ENCODE measurements at regions not wholly inside any gene's neighbourhood (a gene's known extent, or its start where the extent isn't known, plus 50 kb on each side); places are given as distances from the start of the nearest gene placed in this dataset.

DNA sequence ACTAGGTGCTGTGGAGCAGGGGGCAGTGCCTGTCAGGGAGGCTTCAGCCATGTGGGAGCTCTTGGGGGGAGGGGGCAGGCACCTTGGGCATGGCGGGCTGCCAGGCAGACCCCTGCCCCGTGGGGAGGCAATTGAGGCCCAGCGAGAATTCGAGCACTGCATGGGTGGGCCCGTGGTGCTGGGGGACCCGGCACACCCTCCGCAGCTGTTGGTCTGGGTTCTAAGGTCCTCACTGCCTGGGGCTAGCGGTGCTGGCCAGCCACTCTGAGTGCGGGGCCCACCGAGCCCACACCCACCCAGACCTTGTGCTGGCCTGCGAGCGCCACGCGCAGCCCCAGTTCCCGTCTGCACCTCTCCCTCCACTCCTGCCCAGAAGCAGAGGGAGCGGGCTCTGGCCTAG is 835.5 kb upstream of the CNTN5 start (continued):
- TF ChIP-seq ZNF114 (CRISPR knock-in tag; IDR thresholded peaks at IDR 0.05) (no peak), ZNF331 (CRISPR knock-in tag; IDR thresholded peaks at IDR 0.05; ENCODE audit: low read depth) (no peak), JUNB (IDR thresholded peaks at IDR 0.05; ENCODE audit: unreplicated experiment) (no peak), NANOG (IDR thresholded peaks at IDR 0.05; ENCODE audit: borderline replicate concordance) (no peak), POLR2AphosphoS5 (IDR thresholded peaks at IDR 0.05; ENCODE audit: low read depth) (no peak), STAT1 (IDR thresholded peaks at IDR 0.05; ENCODE audit: unreplicated experiment) (no peak)
- TF ChIP-seq, protein P1, sequence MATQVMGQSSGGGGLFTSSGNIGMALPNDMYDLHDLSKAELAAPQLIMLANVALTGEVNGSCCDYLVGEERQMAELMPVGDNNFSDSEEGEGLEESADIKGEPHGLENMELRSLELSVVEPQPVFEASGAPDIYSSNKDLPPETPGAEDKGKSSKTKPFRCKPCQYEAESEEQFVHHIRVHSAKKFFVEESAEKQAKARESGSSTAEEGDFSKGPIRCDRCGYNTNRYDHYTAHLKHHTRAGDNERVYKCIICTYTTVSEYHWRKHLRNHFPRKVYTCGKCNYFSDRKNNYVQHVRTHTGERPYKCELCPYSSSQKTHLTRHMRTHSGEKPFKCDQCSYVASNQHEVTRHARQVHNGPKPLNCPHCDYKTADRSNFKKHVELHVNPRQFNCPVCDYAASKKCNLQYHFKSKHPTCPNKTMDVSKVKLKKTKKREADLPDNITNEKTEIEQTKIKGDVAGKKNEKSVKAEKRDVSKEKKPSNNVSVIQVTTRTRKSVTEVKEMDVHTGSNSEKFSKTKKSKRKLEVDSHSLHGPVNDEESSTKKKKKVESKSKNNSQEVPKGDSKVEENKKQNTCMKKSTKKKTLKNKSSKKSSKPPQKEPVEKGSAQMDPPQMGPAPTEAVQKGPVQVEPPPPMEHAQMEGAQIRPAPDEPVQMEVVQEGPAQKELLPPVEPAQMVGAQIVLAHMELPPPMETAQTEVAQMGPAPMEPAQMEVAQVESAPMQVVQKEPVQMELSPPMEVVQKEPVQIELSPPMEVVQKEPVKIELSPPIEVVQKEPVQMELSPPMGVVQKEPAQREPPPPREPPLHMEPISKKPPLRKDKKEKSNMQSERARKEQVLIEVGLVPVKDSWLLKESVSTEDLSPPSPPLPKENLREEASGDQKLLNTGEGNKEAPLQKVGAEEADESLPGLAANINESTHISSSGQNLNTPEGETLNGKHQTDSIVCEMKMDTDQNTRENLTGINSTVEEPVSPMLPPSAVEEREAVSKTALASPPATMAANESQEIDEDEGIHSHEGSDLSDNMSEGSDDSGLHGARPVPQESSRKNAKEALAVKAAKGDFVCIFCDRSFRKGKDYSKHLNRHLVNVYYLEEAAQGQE (IDR thresholded peaks at IDR 0.05; ENCODE audit: unreplicated experiment), result no peak

DNA sequence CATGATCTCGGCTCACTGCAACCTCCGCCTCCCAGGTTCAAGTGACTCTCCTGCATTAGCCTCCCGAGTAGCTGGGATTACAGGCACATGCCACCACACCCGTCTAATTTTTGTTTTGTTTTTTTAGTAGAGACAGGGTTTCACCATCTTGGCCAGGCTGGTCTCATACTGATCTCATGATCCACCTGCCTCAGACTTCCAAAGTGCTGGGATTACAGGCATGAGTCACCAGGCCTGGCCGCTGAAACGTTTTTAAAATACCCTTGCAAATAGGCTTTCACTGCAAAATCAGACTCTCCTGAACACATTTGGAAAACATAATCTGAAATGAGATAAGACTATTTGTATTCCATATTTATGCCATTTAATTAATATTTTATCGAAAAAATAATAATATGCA is 826.1 kb upstream of the CNTN5 start:
- TF ChIP-seq JUNB (IDR thresholded peaks at IDR 0.05; ENCODE audit: unreplicated experiment) (no peak), ZNF331 (CRISPR knock-in tag; IDR thresholded peaks at IDR 0.05; ENCODE audit: low read depth) (no peak), ZNF114 (CRISPR knock-in tag; IDR thresholded peaks at IDR 0.05) (no peak)
- H3K27me3 Mint-ChIP-seq (ENCODE audit: insufficient read depth, low read depth, poor library complexity), result no peaks in the 10 kb centered on the region
- ATAC-seq, result no peak
- H3K36me3 ChIP-seq (ENCODE audit: insufficient read depth), result no peaks in the 10 kb centered on the region
- no peak overlapping the region for H3K4me3 ChIP-seq
- H3K4me2 ChIP-seq, result no peak overlapping the region
- DNase-seq (ENCODE audit: low spot score), result no peak
- H3K4me1 ChIP-seq (ENCODE audit: insufficient read depth), result no peaks in the 10 kb centered on the region
- no peaks in the 10 kb centered on the region for H3K9me2 ChIP-seq (ENCODE audit: insufficient read depth)
- no peaks in the 10 kb centered on the region for H3K36me3 Mint-ChIP-seq (ENCODE audit: low read depth)
- H3K27ac Mint-ChIP-seq, result no peak overlapping the region
- no peaks in the 10 kb centered on the region for H3K9me3 Mint-ChIP-seq
- H3K27me3 ChIP-seq (ENCODE audit: insufficient read depth), result no peaks in the 10 kb centered on the region
- no peak overlapping the region for H2AFZ ChIP-seq
- H3F3A ChIP-seq (replicated peaks; ENCODE audit: low read depth), result no peaks in the 10 kb centered on the region
- no peak overlapping the region for H3K4me3 Mint-ChIP-seq
- no peak overlapping the region for H3K27ac ChIP-seq (ENCODE audit: low read depth)
- no peaks in the 10 kb centered on the region for H3K4me1 Mint-ChIP-seq
- no peaks in the 10 kb centered on the region for H3K79me2 ChIP-seq (replicated peaks; ENCODE audit: insufficient read depth)
- H4K20me1 ChIP-seq (replicated peaks; ENCODE audit: insufficient read depth), result no peaks in the 10 kb centered on the region

DNA sequence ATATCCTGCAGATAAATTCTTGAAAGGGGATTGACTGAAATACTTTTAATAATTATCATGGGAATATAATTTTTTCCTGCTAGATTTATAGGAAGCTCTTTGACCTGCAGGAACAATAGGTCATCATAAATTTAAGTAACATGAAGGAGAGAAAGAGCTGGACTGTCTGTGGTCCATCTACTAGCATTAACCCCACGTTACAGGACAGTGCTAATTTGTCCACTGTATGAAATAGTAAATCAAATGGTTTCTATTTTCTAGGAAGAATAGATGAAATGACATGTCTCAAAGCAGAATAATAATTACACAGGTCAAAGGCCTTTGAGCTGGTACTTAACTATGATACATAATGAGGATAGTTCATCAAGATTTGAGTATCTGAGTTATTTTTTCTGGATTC is 825.4 kb upstream of the CNTN5 start:
- H4K20me1 ChIP-seq (replicated peaks; ENCODE audit: insufficient read depth), result no peaks in the 10 kb centered on the region
- no peak overlapping the region for H3K4me3 Mint-ChIP-seq
- H3K4me1 ChIP-seq (ENCODE audit: insufficient read depth), result no peaks in the 10 kb centered on the region
- DNase-seq (ENCODE audit: low spot score), result no peak
- H3K27me3 ChIP-seq (ENCODE audit: insufficient read depth), result no peaks in the 10 kb centered on the region
- H3K27ac ChIP-seq (ENCODE audit: low read depth), result no peak overlapping the region
- no peak overlapping the region for H2AFZ ChIP-seq
- no peaks in the 10 kb centered on the region for H3K4me1 Mint-ChIP-seq
- no peaks in the 10 kb centered on the region for H3F3A ChIP-seq (replicated peaks; ENCODE audit: low read depth)
- no peak for ATAC-seq
- H3K36me3 Mint-ChIP-seq (ENCODE audit: low read depth), result no peaks in the 10 kb centered on the region
- H3K9me2 ChIP-seq (ENCODE audit: insufficient read depth), result no peaks in the 10 kb centered on the region
- H3K79me2 ChIP-seq (replicated peaks; ENCODE audit: insufficient read depth), result no peaks in the 10 kb centered on the region
- H3K4me3 ChIP-seq, result no peak overlapping the region
- no peak overlapping the region for H3K4me2 ChIP-seq
- no peaks in the 10 kb centered on the region; the same call in 2 of the 3 replicates for H3K9me3 Mint-ChIP-seq
- no peaks in the 10 kb centered on the region for H3K27me3 Mint-ChIP-seq (ENCODE audit: insufficient read depth, low read depth, poor library complexity)
- no peaks in the 10 kb centered on the region for H3K36me3 ChIP-seq (ENCODE audit: insufficient read depth)
- H3K27ac Mint-ChIP-seq, result no peak overlapping the region
- no peak for TF ChIP-seq NANOG (IDR thresholded peaks at IDR 0.05; ENCODE audit: borderline replicate concordance)
- TF ChIP-seq, protein P2, sequence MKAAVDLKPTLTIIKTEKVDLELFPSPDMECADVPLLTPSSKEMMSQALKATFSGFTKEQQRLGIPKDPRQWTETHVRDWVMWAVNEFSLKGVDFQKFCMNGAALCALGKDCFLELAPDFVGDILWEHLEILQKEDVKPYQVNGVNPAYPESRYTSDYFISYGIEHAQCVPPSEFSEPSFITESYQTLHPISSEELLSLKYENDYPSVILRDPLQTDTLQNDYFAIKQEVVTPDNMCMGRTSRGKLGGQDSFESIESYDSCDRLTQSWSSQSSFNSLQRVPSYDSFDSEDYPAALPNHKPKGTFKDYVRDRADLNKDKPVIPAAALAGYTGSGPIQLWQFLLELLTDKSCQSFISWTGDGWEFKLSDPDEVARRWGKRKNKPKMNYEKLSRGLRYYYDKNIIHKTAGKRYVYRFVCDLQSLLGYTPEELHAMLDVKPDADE (IDR thresholded peaks at IDR 0.05), result no peak
- TF ChIP-seq POLR2AphosphoS5 (IDR thresholded peaks at IDR 0.05; ENCODE audit: low read depth), result no peak
- no peak for TF ChIP-seq ZNF331 (CRISPR knock-in tag; IDR thresholded peaks at IDR 0.05; ENCODE audit: low read depth)
- TF ChIP-seq EZH2 (IDR thresholded peaks at IDR 0.05; ENCODE audit: low read depth, unreplicated experiment), result no peak
- no peak for TF ChIP-seq EZH2phosphoT487 (IDR thresholded peaks at IDR 0.05; ENCODE audit: unreplicated experiment)
- TF ChIP-seq, protein P1 (IDR thresholded peaks at IDR 0.05; ENCODE audit: unreplicated experiment), result no peak
- TF ChIP-seq, protein P3, sequence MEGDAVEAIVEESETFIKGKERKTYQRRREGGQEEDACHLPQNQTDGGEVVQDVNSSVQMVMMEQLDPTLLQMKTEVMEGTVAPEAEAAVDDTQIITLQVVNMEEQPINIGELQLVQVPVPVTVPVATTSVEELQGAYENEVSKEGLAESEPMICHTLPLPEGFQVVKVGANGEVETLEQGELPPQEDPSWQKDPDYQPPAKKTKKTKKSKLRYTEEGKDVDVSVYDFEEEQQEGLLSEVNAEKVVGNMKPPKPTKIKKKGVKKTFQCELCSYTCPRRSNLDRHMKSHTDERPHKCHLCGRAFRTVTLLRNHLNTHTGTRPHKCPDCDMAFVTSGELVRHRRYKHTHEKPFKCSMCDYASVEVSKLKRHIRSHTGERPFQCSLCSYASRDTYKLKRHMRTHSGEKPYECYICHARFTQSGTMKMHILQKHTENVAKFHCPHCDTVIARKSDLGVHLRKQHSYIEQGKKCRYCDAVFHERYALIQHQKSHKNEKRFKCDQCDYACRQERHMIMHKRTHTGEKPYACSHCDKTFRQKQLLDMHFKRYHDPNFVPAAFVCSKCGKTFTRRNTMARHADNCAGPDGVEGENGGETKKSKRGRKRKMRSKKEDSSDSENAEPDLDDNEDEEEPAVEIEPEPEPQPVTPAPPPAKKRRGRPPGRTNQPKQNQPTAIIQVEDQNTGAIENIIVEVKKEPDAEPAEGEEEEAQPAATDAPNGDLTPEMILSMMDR (conservative IDR thresholded peaks at IDR 0.05; ENCODE audit: low read depth in 2 of 2), result no peak
- no peak for TF ChIP-seq CREB1 (CRISPR knock-in tag; IDR thresholded peaks at IDR 0.05; ENCODE audit: low read depth)
- TF ChIP-seq JUNB (IDR thresholded peaks at IDR 0.05; ENCODE audit: unreplicated experiment), result no peak

Data from GM23338 (cell line).